Colonic mucosa (tissue), 4 donors: ENCODE measurements at regions not wholly inside any gene's neighbourhood (a gene's known extent, or its start where the extent isn't known, plus 50 kb on each side); places are given as distances from the start of the nearest gene placed in this dataset.
"Not testable (repeated sequence)": the region's sequence is repeated elsewhere in the genome, so short reads cannot be mapped to it uniquely, and the experiment has no call there.

Source experiments
- DNase-seq: peaks from one replicate; pipeline ENCODE4 v3.0.0-alpha.2; 2020
- H3K27ac ChIP-seq: fragments of 200-600 bp; one replicate; pipeline ENCODE4 v1.8.0; 2021
- H3K27me3 ChIP-seq: fragments of 200-600 bp; one replicate; pipeline ENCODE4 v1.8.0; 2021
- H3K36me3 ChIP-seq: fragments of 200-600 bp; one replicate; pipeline ENCODE4 v1.8.0; 2021
- H3K4me1 ChIP-seq: fragments of 200-600 bp; one replicate; pipeline ENCODE4 v1.8.0; 2021; ENCODE audit warnings: mild to moderate bottlenecking
- H3K4me3 ChIP-seq: fragments of 200-600 bp; one replicate; pipeline ENCODE4 v1.8.0; 2021
- H3K9ac ChIP-seq, 2 donors: one replicate each; pipeline ENCODE4 v1.7.0; 2013; ENCODE audit warnings: control low read depth in 2 of 2, low read depth in 2 of 2, low read length in 2 of 2
- H3K9me3 ChIP-seq: fragments of 200-600 bp; one replicate; pipeline ENCODE4 v1.8.0; 2021
- intact Hi-C: fragments of 100-400 bp; cut with DNase I; formaldehyde crosslinking; loops from one replicate; pipeline ENCODE4 v1.14.1; 2022
- TF ChIP-seq, protein P1 (sequence below): fragments of 200-600 bp; IDR thresholded peaks from one replicate; pipeline ENCODE4 v1.8.0; 2022; ENCODE audit warnings: antibody characterized with exemption, mild to moderate bottlenecking
- donor health status: healthy.
- donor health status: DM: no; HTN: no; CAD: no.
- donor health status: DM: no; HTN: no; CAD: no.

GRCh38 chr3:197406266-197406665 lies 107.9 kb upstream of the DLG1 start:
- TF ChIP-seq, protein P1, sequence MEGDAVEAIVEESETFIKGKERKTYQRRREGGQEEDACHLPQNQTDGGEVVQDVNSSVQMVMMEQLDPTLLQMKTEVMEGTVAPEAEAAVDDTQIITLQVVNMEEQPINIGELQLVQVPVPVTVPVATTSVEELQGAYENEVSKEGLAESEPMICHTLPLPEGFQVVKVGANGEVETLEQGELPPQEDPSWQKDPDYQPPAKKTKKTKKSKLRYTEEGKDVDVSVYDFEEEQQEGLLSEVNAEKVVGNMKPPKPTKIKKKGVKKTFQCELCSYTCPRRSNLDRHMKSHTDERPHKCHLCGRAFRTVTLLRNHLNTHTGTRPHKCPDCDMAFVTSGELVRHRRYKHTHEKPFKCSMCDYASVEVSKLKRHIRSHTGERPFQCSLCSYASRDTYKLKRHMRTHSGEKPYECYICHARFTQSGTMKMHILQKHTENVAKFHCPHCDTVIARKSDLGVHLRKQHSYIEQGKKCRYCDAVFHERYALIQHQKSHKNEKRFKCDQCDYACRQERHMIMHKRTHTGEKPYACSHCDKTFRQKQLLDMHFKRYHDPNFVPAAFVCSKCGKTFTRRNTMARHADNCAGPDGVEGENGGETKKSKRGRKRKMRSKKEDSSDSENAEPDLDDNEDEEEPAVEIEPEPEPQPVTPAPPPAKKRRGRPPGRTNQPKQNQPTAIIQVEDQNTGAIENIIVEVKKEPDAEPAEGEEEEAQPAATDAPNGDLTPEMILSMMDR, result no peak
- Histone ChIP-seq H3K27me3 (no peaks in the 10 kb centered on the region), H3K27ac (no peak overlapping the region), H3K36me3 (no peaks in the 10 kb centered on the region), H3K9me3 (no peaks in the 10 kb centered on the region), H3K4me1 (no peaks in the 10 kb centered on the region), H3K9ac (no peak overlapping the region), H3K4me3 (no peak overlapping the region)
- intact Hi-C loops, result no loop called here
- DNase-seq, result no peak

- H3K36me3 ChIP-seq, result no peaks in the 10 kb centered on the region
- H3K9me3 ChIP-seq, result no peaks in the 10 kb centered on the region
- no peaks in the 10 kb centered on the region for H3K4me1 ChIP-seq
- no peak for DNase-seq
- H3K27me3 ChIP-seq, result no peaks in the 10 kb centered on the region
- intact Hi-C loops, result no loop called here
- H3K9ac ChIP-seq, result no peak overlapping the region
- no peak overlapping the region for H3K27ac ChIP-seq
- TF ChIP-seq, protein P1, result no peak
- H3K4me3 ChIP-seq, result no peak overlapping the region
Measured at GRCh38 chr3:197404754-197405153, 106.3 kb upstream of the DLG1 start.

- H3K4me3 ChIP-seq, result no peak overlapping the region
- intact Hi-C loops, result no loop called here
- H3K36me3 ChIP-seq, result no peaks in the 10 kb centered on the region
- no peaks in the 10 kb centered on the region for H3K4me1 ChIP-seq
- no peak overlapping the region for H3K9ac ChIP-seq
- no peak overlapping the region for H3K27ac ChIP-seq
- H3K27me3 ChIP-seq, result no peaks in the 10 kb centered on the region
- TF ChIP-seq, protein P1, result no peak
- no peak for DNase-seq
- H3K9me3 ChIP-seq, result no peaks in the 10 kb centered on the region
Measured at GRCh38 chr3:197404030-197404429, 105.6 kb upstream of the DLG1 start.

DNA sequence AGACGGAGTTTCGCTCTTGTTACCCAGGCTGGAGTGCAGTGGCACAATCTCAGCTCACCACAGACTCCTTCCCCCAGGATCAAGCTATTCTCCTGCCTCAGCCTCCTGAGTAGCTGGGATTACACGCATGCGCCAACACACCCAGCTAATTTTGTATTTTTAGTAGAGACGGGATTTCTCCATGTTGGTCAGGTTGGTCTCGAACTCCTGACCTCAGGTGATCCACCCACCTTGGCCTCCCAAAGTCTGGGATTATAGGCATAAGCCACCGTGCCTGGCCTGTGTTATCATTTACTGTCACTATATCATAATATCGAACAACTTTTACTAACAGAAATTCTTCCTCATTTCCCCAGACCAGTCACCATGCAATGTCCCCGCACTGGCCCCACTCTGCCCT lies 104.0 kb upstream of the DLG1 start:
- H3K9ac ChIP-seq, H3K4me1 ChIP-seq, H3K4me3 ChIP-seq, H3K27ac ChIP-seq, intact Hi-C loops, DNase-seq, H3K9me3 ChIP-seq, H3K27me3 ChIP-seq, H3K36me3 ChIP-seq: not testable (repeated sequence)

- H3K27me3 ChIP-seq, result no peaks in the 10 kb centered on the region
- H3K9ac ChIP-seq, result no peak overlapping the region
- DNase-seq, result no peak
- no peaks in the 10 kb centered on the region for H3K4me1 ChIP-seq
- H3K9me3 ChIP-seq, result no peaks in the 10 kb centered on the region
- TF ChIP-seq, protein P1, result no peak
- no peak overlapping the region for H3K4me3 ChIP-seq
- intact Hi-C loops, result no loop called here
- no peak overlapping the region for H3K27ac ChIP-seq
- no peaks in the 10 kb centered on the region for H3K36me3 ChIP-seq
Measured at GRCh38 chr3:197399486-197399885, 101.1 kb upstream of the DLG1 start.

DNA sequence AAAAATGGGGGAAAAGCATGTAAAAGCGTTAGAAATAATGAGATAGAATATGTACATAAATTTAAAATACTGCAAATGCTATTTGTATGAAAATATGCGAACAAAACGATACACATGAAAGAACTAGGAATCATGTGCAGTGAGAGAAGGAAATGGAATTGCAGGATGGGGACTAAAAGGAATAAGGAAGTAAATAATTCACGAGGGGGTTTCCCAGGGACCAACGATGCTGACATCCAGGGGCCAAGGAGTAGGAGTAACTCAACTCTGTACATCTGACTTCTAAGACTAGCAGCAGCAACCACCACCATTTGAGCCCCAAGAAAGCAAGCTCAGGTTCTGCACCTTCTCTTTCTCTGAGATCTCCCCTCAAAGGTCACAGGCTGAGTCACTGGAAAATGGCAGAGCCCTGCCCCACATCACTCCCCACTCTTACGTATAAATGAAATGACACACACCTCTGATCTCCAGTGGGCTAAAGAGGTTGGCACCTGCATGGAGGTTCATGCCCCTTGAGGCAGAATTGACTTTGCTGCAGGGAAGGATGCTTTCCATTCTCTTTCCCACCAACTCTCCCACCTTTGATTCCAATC lies 100.0 kb upstream of the DLG1 start:
- no peaks in the 10 kb centered on the region for H3K27me3 ChIP-seq
- no peaks in the 10 kb centered on the region for H3K9me3 ChIP-seq
- no peak overlapping the region for H3K4me3 ChIP-seq
- TF ChIP-seq, protein P1, result no peak
- intact Hi-C loops, result no loop called here
- no peak overlapping the region for H3K9ac ChIP-seq
- no peaks in the 10 kb centered on the region for H3K4me1 ChIP-seq
- no peak for DNase-seq
- no peaks in the 10 kb centered on the region for H3K36me3 ChIP-seq
- H3K27ac ChIP-seq, result no peak overlapping the region
